SK-N-SH (cell line): ENCODE measurements at regions not wholly inside any gene's neighbourhood (a gene's known extent, or its start where the extent isn't known, plus 50 kb on each side); places are given as distances from the start of the nearest gene placed in this dataset.

Source experiments
- CTCF ChIA-PET: fragments of 300-600, 350-600 bp; formaldehyde crosslinking; extraction: SDS; loops from one replicate; lab custom pipeline; 2021; lab: Yijun Ruan, JAX
- POLR2A ChIA-PET: fragments of 350-600 bp; sonication (Branson Sonifier 250); formaldehyde crosslinking; extraction: SDS; loops from one replicate; lab custom pipeline; 2020; ENCODE audit warnings: antibody characterized with exemption, inconsistent platforms; lab: Yijun Ruan, JAX
- DNase-seq: peaks from one replicate; pipeline ENCODE4 v3.0.0; 2012
- H2AFZ ChIP-seq: fragments of 200-600 bp; sonication (generic); 2 replicates; pipeline ENCODE4 v1.8.1; 2016; ENCODE audit warnings: antibody characterized with exemption, mild to moderate bottlenecking, low read depth
- H3F3A ChIP-seq: fragments of 200-600 bp; sonication (generic); replicated peaks from 2 replicates; pipeline ENCODE3; 2016; ENCODE audit warnings: antibody characterized with exemption, mild to moderate bottlenecking; ENCODE audit not compliant: insufficient read depth
- H3K27ac ChIP-seq, 2 experiments: fragments of 200-500 bp in 1 of 2; fragments of 200-600 bp in 1 of 2; sonication (Bioruptor generic) in 1 of 2; sonication (generic), shearing (Covaris generic) in 1 of 2; 2 replicates each; pipeline versions ENCODE4 v1.5.1 to v1.6.1; 2014 to 2016; ENCODE audit warnings: low read depth in 2 of 2, inconsistent platforms in 1 of 2, low read length in 1 of 2, mild to moderate bottlenecking in 1 of 2, mixed read lengths in 1 of 2
- H3K27me3 ChIP-seq: fragments of 200-600 bp; sonication (generic), shearing (Covaris generic); 2 replicates; pipeline ENCODE4 v1.6.1; 2016; ENCODE audit warnings: mixed run types; ENCODE audit not compliant: insufficient read depth
- H3K36me3 ChIP-seq, 2 experiments: fragments of 200-500 bp in 1 of 2; fragments of 200-600 bp in 1 of 2; sonication (Bioruptor generic) in 1 of 2; sonication (generic) in 1 of 2; replicated peaks in 1 of 2; 2 replicates each; pipeline versions ENCODE3 to v1.5.1; 2014 to 2016; ENCODE audit warnings: low read length in 1 of 2, mild to moderate bottlenecking in 1 of 2; ENCODE audit not compliant: insufficient read depth in 2 of 2, control insufficient read depth in 1 of 2
- H3K4me1 ChIP-seq, 2 experiments: fragments of 200-500 bp in 1 of 2; fragments of 200-600 bp in 1 of 2; sonication (Bioruptor generic) in 1 of 2; sonication (generic), shearing (Covaris generic) in 1 of 2; 2 replicates each; pipeline versions ENCODE4 v1.5.1 to v1.6.1; 2014 to 2016; ENCODE audit warnings: low read depth in 1 of 2, low read length in 1 of 2, mixed run types in 1 of 2; ENCODE audit not compliant: insufficient read depth in 2 of 2, control insufficient read depth in 1 of 2
- H3K4me2 ChIP-seq: fragments of 200-600 bp; sonication (generic), shearing (Covaris generic); 2 replicates; pipeline ENCODE4 v1.6.1; 2017; ENCODE audit warnings: mixed run types
- H3K4me3 ChIP-seq, 2 experiments: fragments of 200-500 bp in 1 of 2; fragments of 200-600 bp in 1 of 2; sonication (Bioruptor generic) in 1 of 2; sonication (generic), shearing (Covaris generic) in 1 of 2; 2 replicates each; pipeline versions ENCODE4 v1.5.1 to v1.8.1; 2014 to 2016; ENCODE audit warnings: low read depth in 2 of 2, inconsistent platforms in 1 of 2, low read length in 1 of 2, mild to moderate bottlenecking in 1 of 2, mixed read lengths in 1 of 2, moderate library complexity in 1 of 2
- H3K79me2 ChIP-seq: fragments of 200-600 bp; sonication (generic); 2 replicates; pipeline ENCODE4 v1.8.1; 2017; ENCODE audit warnings: mild to moderate bottlenecking; ENCODE audit not compliant: insufficient read depth
- H3K9ac ChIP-seq: fragments of 200-600 bp; sonication (generic); 2 replicates; pipeline ENCODE4 v1.6.1; 2017; ENCODE audit warnings: mixed run types
- H3K9me2 ChIP-seq: fragments of 200-600 bp; sonication (generic); 2 replicates; pipeline ENCODE4 v1.6.1; 2017; ENCODE audit warnings: mixed run types
- H3K9me3 ChIP-seq: fragments of 200-600 bp; sonication (generic); 2 replicates; pipeline ENCODE4 v1.6.1; 2017; ENCODE audit warnings: mixed run types, mild to moderate bottlenecking, moderate library complexity
- H4K20me1 ChIP-seq: fragments of 200-600 bp; sonication (generic); 2 replicates; pipeline ENCODE4 v1.6.1; 2017; ENCODE audit warnings: mild to moderate bottlenecking, mixed run types; ENCODE audit not compliant: insufficient read depth
- EP300 ChIP-seq, 2 experiments: IDR thresholded peaks; 2 replicates each; pipeline versions ENCODE4 v1.4.0 to v1.6.1; 2012; ENCODE audit warnings: borderline replicate concordance in 1 of 2, low read depth in 1 of 2, low read length in 1 of 2
- FOXJ3 ChIP-seq: sonication (generic); formaldehyde crosslinking; IDR thresholded peaks from 2 replicates; pipeline ENCODE4 v1.5.1; 2020; ENCODE audit warnings: mild to moderate bottlenecking, missing genetic modification reagents
- FOXM1 ChIP-seq: IDR thresholded peaks from 2 replicates; pipeline ENCODE4 v1.4.0; 2012; ENCODE audit warnings: low read depth, mild to moderate bottlenecking
- MXI1 ChIP-seq: IDR thresholded peaks from 2 replicates; pipeline ENCODE4 v1.6.1; 2012; ENCODE audit warnings: mild to moderate bottlenecking, low read depth, low read length, improper control_type of control experiment
- RCOR1 ChIP-seq: fragments of 150-350 bp; IDR thresholded peaks from 2 replicates; pipeline ENCODE4 v1.6.1; 2017; ENCODE audit warnings: antibody characterized with exemption, low read length
- TCF12 ChIP-seq: IDR thresholded peaks from 2 replicates; pipeline ENCODE4 v1.4.0; 2012
- TEAD4 ChIP-seq: IDR thresholded peaks from 2 replicates; pipeline ENCODE4 v1.4.0; 2012; ENCODE audit warnings: mild to moderate bottlenecking, borderline replicate concordance; ENCODE audit not compliant: insufficient read depth
- YY1 ChIP-seq: IDR thresholded peaks from 2 replicates; pipeline ENCODE4 v1.4.0; 2012; ENCODE audit warnings: low read depth, mild to moderate bottlenecking
- WGBS: methylation state at CpG from one replicate; pipeline ENCODE4 v1.1.6; 2017; ENCODE audit warnings: low lambda C conversion rate; 5-methylcytosine and 5-hydroxymethylcytosine counted together
- TF ChIP-seq, protein P1 (sequence below): IDR thresholded peaks from 2 replicates; pipeline ENCODE4 v1.4.0; 2012; ENCODE audit warnings: low read depth, borderline replicate concordance
- TF ChIP-seq, protein P2 (sequence below): IDR thresholded peaks from 2 replicates; pipeline ENCODE4; 2012
- TF ChIP-seq, protein P3 (sequence below): IDR thresholded peaks from 2 replicates; pipeline ENCODE4 v1.4.0; 2012; ENCODE audit warnings: low read depth
- TF ChIP-seq, protein P4 (sequence below): IDR thresholded peaks from 2 replicates; pipeline ENCODE4 v1.6.1; 2012; ENCODE audit warnings: mild to moderate bottlenecking, low read depth, low read length, moderate library complexity

DNA sequence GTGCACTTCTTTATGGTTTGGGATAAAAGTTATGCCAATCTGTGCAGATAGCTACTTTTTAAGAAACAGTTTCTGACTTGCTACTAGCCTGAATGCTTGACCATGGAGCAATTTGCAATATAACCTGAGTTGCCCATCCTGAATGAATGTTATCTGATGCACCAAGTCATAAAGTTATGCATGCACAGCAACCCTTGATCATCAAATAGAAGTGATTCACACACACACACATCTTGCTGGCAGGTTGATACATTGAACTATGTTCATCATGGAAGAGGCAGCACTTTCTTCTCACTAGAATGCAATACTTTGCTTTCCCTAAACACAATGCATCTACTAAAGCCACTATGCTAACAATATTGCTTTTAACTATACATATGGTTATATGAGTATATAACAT, 311.5 kb downstream of the RFC3 start:
- POLR2A ChIA-PET, result no interaction called here
- DNase-seq, result no peak

DNA sequence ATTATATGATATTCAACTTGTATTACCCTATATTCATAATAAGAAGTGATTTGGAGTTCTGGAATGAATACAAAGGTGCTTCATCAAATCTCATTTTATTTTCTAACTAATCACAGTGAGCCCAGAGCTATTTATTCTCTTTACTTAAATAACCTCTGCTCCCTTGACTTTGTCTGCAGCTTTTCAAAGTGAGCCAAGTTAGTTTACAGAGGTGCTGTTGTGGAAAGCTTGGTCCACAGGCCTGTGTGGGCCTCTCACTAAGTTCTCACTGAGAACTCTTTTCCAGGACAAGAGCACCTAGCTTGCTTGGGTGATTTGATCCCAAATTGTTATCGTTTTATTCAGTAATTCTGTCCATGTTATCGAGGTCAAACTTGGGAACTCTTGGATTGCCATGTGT, 319.3 kb downstream of the RFC3 start:
- ChIA-PET POLR2A (no interaction called here), CTCF (interaction anchor here (1.1 kb wide), 1 partner anchor 9 kb away, joined by 4 read pairs; no protein-coding TSS in a partner anchor)
- Histone ChIP-seq H3K9me2 (no peaks in the 10 kb centered on the region), H3K27me3 (no peaks in the 10 kb centered on the region), H3K36me3 (no peaks in the 10 kb centered on the region), H3K4me3 (no peak overlapping the region), H3K9ac (no peak overlapping the region), H3K27ac (no peak overlapping the region), H3K4me2 (no peak overlapping the region), H2AFZ (no peak overlapping the region), H3K4me1 (no peaks in the 10 kb centered on the region), H3K9me3 (no peaks in the 10 kb centered on the region), H4K20me1 (no peaks in the 10 kb centered on the region), H3F3A (no peaks in the 10 kb centered on the region), H3K79me2 (no peaks in the 10 kb centered on the region)
- DNase-seq, result no peak
- no peak for TF ChIP-seq MXI1
- WGBS, result 65% methylated on average over 2 of the region's 2 CpGs

More for the DNA sequence above, 311.5 kb downstream of the RFC3 start:
- Histone ChIP-seq H3K9me3 (no peaks in the 10 kb centered on the region), H4K20me1 (no peaks in the 10 kb centered on the region), H3K9ac (no peak overlapping the region), H3K4me2 (no peak overlapping the region), H3K27me3 (no peaks in the 10 kb centered on the region), H3K79me2 (no peaks in the 10 kb centered on the region), H3K4me3 (no peak overlapping the region), H3K4me1 (no peaks in the 10 kb centered on the region), H3K36me3 (no peaks in the 10 kb centered on the region), H3K27ac (no peak overlapping the region), H2AFZ (no peak overlapping the region), H3F3A (no peaks in the 10 kb centered on the region), H3K9me2 (no peaks in the 10 kb centered on the region)
- CTCF ChIA-PET, result no interaction called here
- TF ChIP-seq FOXJ3 (CRISPR knock-in tag), result no peak
- TF ChIP-seq, protein P1, sequence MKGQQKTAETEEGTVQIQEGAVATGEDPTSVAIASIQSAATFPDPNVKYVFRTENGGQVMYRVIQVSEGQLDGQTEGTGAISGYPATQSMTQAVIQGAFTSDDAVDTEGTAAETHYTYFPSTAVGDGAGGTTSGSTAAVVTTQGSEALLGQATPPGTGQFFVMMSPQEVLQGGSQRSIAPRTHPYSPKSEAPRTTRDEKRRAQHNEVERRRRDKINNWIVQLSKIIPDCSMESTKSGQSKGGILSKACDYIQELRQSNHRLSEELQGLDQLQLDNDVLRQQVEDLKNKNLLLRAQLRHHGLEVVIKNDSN, result no peak
- no peak for TF ChIP-seq TEAD4
- no peak for TF ChIP-seq TCF12

DNA sequence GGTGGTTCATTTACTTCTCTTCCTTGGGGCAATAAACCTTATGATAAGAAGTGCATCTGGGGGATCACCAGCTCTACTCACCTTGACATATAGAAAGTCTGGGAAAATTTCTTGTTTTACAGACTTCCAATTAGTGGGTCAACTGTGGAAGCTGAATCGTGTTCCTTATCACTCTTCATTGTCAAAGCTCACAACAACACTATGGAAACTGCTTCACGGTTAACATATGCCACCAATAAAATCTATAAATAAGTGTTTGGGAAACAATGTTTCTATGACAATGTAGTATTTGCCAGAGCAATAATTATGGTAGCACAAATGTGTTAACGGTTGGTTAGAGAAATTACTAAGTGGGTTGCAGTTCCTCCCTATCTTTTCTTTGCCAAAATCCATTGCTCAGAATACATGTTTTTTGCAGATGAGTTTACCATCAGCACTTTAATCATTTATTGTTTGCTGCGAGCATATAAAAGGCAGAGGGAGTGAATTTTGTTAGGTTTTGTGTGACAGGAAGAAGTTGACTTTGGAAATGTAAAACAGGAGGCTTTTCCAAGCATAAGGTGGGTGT, 321.8 kb downstream of the RFC3 start:
- H4K20me1 ChIP-seq, result no peaks in the 10 kb centered on the region
- no peaks in the 10 kb centered on the region for H3K9me3 ChIP-seq
- ChIA-PET POLR2A (no interaction called here), CTCF (no interaction called here)
- no peaks in the 10 kb centered on the region for H3K79me2 ChIP-seq
- TF ChIP-seq, protein P2, sequence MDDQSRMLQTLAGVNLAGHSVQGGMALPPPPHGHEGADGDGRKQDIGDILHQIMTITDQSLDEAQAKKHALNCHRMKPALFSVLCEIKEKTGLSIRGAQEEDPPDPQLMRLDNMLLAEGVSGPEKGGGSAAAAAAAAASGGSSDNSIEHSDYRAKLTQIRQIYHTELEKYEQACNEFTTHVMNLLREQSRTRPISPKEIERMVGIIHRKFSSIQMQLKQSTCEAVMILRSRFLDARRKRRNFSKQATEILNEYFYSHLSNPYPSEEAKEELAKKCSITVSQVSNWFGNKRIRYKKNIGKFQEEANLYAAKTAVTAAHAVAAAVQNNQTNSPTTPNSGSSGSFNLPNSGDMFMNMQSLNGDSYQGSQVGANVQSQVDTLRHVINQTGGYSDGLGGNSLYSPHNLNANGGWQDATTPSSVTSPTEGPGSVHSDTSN, result no peak
- TF ChIP-seq YY1 (no peak), EP300 (IDR thresholded peaks at IDR 0.05; ENCODE audit: borderline replicate concordance in 1 of 2, low read depth in 1 of 2, low read length in 1 of 2) (no peak), MXI1 (no peak), FOXM1 (no peak), RCOR1 (no peak), TCF12 (no peak)
- TF ChIP-seq, protein P3, sequence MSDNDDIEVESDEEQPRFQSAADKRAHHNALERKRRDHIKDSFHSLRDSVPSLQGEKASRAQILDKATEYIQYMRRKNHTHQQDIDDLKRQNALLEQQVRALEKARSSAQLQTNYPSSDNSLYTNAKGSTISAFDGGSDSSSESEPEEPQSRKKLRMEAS, result no peak
- TF ChIP-seq, protein P4, sequence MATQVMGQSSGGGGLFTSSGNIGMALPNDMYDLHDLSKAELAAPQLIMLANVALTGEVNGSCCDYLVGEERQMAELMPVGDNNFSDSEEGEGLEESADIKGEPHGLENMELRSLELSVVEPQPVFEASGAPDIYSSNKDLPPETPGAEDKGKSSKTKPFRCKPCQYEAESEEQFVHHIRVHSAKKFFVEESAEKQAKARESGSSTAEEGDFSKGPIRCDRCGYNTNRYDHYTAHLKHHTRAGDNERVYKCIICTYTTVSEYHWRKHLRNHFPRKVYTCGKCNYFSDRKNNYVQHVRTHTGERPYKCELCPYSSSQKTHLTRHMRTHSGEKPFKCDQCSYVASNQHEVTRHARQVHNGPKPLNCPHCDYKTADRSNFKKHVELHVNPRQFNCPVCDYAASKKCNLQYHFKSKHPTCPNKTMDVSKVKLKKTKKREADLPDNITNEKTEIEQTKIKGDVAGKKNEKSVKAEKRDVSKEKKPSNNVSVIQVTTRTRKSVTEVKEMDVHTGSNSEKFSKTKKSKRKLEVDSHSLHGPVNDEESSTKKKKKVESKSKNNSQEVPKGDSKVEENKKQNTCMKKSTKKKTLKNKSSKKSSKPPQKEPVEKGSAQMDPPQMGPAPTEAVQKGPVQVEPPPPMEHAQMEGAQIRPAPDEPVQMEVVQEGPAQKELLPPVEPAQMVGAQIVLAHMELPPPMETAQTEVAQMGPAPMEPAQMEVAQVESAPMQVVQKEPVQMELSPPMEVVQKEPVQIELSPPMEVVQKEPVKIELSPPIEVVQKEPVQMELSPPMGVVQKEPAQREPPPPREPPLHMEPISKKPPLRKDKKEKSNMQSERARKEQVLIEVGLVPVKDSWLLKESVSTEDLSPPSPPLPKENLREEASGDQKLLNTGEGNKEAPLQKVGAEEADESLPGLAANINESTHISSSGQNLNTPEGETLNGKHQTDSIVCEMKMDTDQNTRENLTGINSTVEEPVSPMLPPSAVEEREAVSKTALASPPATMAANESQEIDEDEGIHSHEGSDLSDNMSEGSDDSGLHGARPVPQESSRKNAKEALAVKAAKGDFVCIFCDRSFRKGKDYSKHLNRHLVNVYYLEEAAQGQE, result no peak
- 90% methylated on average over 4 of the region's 4 CpGs for WGBS
- H3F3A ChIP-seq, result no peaks in the 10 kb centered on the region
- H3K9ac ChIP-seq, result no peak overlapping the region
- H3K4me3 ChIP-seq, result no peak overlapping the region
- H3K4me1 ChIP-seq, result peaks cover 0 to 4% of the 10 kb centered on the region in 2 experiments; a peak in 2 of 4 replicates
- H3K27ac ChIP-seq, result no peak overlapping the region
- H3K36me3 ChIP-seq, result no peaks in the 10 kb centered on the region
- no peaks in the 10 kb centered on the region for H3K9me2 ChIP-seq
- no peak overlapping the region for H3K4me2 ChIP-seq
- H3K27me3 ChIP-seq, result no peaks in the 10 kb centered on the region
- no peak overlapping the region for H2AFZ ChIP-seq
- no peak for DNase-seq
